K562 (cell line): ENCODE measurements at regions not wholly inside any gene's neighbourhood (a gene's known extent, or its start where the extent isn't known, plus 50 kb on each side); places are given as distances from the start of the nearest gene placed in this dataset.
"Not testable (repeated sequence)": the region's sequence is repeated elsewhere in the genome, so short reads cannot be mapped to it uniquely, and the experiment has no call there.

ENCODE experiments used
- TF ChIP-seq, protein P1 (sequence below), 2 experiments: fragments of 450-650 bp; formaldehyde crosslinking in 1 of 2; IDR thresholded peaks; 2 replicates each; pipeline versions ENCODE4 v1.4.0 to v1.6.1; 2014 to 2020; ENCODE audit warnings: mild to moderate bottlenecking in 2 of 2, borderline replicate concordance in 1 of 2, low read depth in 1 of 2
- TF ChIP-seq, protein P2 (sequence below), 3 experiments: IDR thresholded peaks in 2 of 3; conservative IDR thresholded peaks in 1 of 3; 2 replicates each; pipeline ENCODE4 v1.5.1; 2011 to 2012; ENCODE audit warnings: low read length in 3 of 3, mild to moderate bottlenecking in 3 of 3, control low read depth in 2 of 3, improper control_type of control experiment in 1 of 3, inconsistent platforms in 1 of 3, low read depth in 1 of 3, mixed read lengths in 1 of 3, moderate library complexity in 1 of 3; ENCODE audit not compliant: insufficient read depth in 2 of 3

DNA sequence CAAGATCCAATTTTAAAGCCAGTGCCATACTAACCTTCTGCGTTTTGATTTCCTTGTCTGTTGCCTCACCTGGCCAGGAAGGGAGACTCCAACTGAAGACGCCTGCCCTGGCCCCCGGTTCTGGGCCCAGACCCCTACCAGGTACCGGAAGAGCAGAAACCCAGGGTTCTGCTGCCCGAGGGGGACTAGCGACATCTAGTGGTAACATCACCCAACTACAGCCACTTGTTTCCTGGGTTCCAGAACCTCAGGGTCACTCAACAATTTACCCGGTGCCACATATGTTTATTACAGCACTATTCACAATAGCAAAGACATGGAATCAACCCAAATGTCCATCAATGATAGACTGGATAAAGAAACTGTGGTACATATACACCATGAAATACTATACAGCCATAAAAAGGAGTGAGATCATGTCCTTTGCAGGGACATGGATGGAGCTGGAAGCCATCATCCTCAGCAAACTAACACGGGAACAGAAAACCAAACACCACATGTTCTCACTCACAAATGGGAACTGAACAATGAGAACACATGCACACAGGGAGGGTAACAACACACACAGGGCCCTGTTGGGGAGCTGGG, 268.7 kb upstream of the IRX4 start (continued):
- TF ChIP-seq, protein P1, sequence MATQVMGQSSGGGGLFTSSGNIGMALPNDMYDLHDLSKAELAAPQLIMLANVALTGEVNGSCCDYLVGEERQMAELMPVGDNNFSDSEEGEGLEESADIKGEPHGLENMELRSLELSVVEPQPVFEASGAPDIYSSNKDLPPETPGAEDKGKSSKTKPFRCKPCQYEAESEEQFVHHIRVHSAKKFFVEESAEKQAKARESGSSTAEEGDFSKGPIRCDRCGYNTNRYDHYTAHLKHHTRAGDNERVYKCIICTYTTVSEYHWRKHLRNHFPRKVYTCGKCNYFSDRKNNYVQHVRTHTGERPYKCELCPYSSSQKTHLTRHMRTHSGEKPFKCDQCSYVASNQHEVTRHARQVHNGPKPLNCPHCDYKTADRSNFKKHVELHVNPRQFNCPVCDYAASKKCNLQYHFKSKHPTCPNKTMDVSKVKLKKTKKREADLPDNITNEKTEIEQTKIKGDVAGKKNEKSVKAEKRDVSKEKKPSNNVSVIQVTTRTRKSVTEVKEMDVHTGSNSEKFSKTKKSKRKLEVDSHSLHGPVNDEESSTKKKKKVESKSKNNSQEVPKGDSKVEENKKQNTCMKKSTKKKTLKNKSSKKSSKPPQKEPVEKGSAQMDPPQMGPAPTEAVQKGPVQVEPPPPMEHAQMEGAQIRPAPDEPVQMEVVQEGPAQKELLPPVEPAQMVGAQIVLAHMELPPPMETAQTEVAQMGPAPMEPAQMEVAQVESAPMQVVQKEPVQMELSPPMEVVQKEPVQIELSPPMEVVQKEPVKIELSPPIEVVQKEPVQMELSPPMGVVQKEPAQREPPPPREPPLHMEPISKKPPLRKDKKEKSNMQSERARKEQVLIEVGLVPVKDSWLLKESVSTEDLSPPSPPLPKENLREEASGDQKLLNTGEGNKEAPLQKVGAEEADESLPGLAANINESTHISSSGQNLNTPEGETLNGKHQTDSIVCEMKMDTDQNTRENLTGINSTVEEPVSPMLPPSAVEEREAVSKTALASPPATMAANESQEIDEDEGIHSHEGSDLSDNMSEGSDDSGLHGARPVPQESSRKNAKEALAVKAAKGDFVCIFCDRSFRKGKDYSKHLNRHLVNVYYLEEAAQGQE (IDR thresholded peaks at IDR 0.05; ENCODE audit: borderline replicate concordance) = peak; percentile 24; the same call in 1 of the 2 replicates
- TF ChIP-seq, protein P1 (CRISPR knock-in tag; IDR thresholded peaks at IDR 0.05; ENCODE audit: low read depth) = not testable (repeated sequence)
- TF ChIP-seq, protein P2, sequence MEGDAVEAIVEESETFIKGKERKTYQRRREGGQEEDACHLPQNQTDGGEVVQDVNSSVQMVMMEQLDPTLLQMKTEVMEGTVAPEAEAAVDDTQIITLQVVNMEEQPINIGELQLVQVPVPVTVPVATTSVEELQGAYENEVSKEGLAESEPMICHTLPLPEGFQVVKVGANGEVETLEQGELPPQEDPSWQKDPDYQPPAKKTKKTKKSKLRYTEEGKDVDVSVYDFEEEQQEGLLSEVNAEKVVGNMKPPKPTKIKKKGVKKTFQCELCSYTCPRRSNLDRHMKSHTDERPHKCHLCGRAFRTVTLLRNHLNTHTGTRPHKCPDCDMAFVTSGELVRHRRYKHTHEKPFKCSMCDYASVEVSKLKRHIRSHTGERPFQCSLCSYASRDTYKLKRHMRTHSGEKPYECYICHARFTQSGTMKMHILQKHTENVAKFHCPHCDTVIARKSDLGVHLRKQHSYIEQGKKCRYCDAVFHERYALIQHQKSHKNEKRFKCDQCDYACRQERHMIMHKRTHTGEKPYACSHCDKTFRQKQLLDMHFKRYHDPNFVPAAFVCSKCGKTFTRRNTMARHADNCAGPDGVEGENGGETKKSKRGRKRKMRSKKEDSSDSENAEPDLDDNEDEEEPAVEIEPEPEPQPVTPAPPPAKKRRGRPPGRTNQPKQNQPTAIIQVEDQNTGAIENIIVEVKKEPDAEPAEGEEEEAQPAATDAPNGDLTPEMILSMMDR (IDR thresholded peaks at IDR 0.05 in 2 of 3, conservative IDR thresholded peaks at IDR 0.05 in 1 of 3; ENCODE audit: insufficient read depth in 2 of 3, low read depth in 1 of 3, low read length in 3 of 3) = peak; percentile 78 to 84 (median 79)
